Activated T-cell treated with anti-CD3 and anti-CD28 coated beads, Interleukin-2, amount 50 U/mL, for 4 hours (primary cell): ENCODE measurements at regions not wholly inside any gene's neighbourhood (a gene's known extent, or its start where the extent isn't known, plus 50 kb on each side); places are given as distances from the start of the nearest gene placed in this dataset.

Experiments used
- ATAC-seq, 2 donors: fragments of 200-7000 bp; cut with Tn5 transposase; one replicate each; pipeline ENCODE4 v1.10.0; 2021
- DNase-seq: peaks from one replicate; pipeline ENCODE4 v3.0.0-alpha.2; 2020
- H3K27me3 Mint-ChIP-seq: one replicate; pipeline ENCODE4 v1.8.0; 2021; ENCODE audit warnings: low read depth, mixed read lengths
- H3K36me3 Mint-ChIP-seq: one replicate; pipeline ENCODE4 v1.8.0; 2022; ENCODE audit warnings: mixed read lengths; ENCODE audit not compliant: insufficient read depth
- H3K4me1 Mint-ChIP-seq: one replicate; pipeline ENCODE4 v1.8.0; 2021; ENCODE audit warnings: low read depth, mixed read lengths
- H3K4me3 Mint-ChIP-seq: one replicate; pipeline ENCODE4 v1.8.0; 2021; ENCODE audit warnings: mild to moderate bottlenecking, moderate library complexity, mixed read lengths
- H3K9me3 Mint-ChIP-seq: one replicate; pipeline ENCODE4 v1.8.0; 2021; ENCODE audit warnings: mixed read lengths

GRCh38 chr19:13604902-13605586 is 98.8 kb upstream of the CACNA1A start:
- H3K4me3 Mint-ChIP-seq = no peak overlapping the region
- no peaks in the 10 kb centered on the region for H3K9me3 Mint-ChIP-seq
- ATAC-seq = no peak
- no peaks in the 10 kb centered on the region for H3K36me3 Mint-ChIP-seq
- peaks cover 3% of the 10 kb centered on the region for H3K4me1 Mint-ChIP-seq
- peaks cover 15% of the 10 kb centered on the region for H3K27me3 Mint-ChIP-seq
- no peak for DNase-seq

DNA sequence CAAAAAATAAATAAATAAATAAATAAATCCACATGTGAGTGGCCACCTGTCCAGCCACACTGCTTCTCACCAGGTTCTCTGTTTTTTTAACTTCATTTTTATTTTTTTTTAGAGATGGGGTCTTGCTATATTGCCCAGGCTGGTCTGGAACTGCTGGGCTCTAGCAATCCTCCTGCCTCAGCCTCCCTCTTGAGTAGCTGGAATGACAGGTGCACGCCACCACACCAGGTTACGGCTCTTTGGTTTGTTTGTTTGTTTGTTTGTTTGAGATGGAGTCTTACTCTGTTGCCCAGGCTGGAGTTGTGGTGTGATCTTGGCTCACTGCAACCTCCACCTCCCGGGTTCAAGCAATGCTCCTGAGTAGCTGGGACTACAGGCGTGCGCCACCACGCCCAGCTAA is 94.5 kb upstream of the CACNA1A start:
- peaks cover 4% of the 10 kb centered on the region for H3K4me1 Mint-ChIP-seq
- H3K36me3 Mint-ChIP-seq = no peaks in the 10 kb centered on the region
- no peak for ATAC-seq
- peaks cover 25% of the 10 kb centered on the region for H3K27me3 Mint-ChIP-seq
- H3K9me3 Mint-ChIP-seq = no peaks in the 10 kb centered on the region
- H3K4me3 Mint-ChIP-seq = no peak overlapping the region
- no peak for DNase-seq

DNA sequence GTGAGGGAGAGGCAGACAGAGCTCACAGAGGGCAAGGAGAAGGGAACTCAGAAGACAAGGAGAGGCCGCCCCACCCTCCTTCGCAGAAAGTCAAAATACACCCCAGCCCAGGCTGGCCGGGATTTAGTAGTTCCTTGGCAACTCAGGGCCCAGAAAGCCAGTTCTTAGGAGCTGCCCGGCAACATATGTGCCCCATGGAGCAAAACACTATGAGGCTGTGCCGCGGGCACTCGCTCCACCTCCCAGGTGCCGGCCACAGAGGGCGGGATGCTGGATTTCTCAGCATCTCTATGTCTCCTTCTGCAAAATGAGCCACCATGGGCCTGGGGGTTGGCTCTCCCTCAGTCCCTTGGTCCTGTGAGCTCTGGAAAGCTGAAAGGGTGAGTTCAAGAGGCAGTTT is 93.8 kb upstream of the CACNA1A start:
- Mint-ChIP-seq H3K9me3 (no peaks in the 10 kb centered on the region), H3K27me3 (peaks cover 27% of the 10 kb centered on the region), H3K36me3 (no peaks in the 10 kb centered on the region), H3K4me1 (peaks cover 4% of the 10 kb centered on the region), H3K4me3 (no peak overlapping the region)
- ATAC-seq = no peak
- no peak for DNase-seq

DNA sequence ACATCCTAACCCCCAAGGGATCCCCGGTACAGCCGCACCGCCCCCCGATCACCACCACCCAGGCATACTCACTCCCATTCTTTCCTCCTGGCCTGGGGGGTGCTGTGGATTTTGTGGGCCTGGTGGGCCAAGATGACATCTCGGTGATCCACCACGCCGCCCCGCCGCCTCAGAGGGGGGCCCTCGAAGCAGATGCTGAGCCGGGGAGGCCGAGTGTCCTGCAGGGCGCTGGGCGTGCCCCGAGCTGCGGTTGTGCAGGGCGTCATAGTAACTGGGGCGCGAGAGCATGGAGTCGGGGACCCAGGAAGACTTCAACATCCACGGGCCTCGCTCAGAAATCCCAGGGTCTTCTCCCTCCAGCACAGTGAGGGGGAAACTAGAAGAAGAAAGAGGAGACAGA is 93.4 kb upstream of the CACNA1A start:
- Mint-ChIP-seq H3K27me3 (peaks cover 27% of the 10 kb centered on the region), H3K36me3 (no peaks in the 10 kb centered on the region), H3K4me3 (no peak overlapping the region), H3K9me3 (no peaks in the 10 kb centered on the region), H3K4me1 (peaks cover 1% of the 10 kb centered on the region)
- DNase-seq (no peak), ATAC-seq (no peak)

GRCh38 chr19:13598098-13598497 is 91.8 kb upstream of the CACNA1A start:
- Mint-ChIP-seq H3K4me1 (peaks cover 1% of the 10 kb centered on the region), H3K9me3 (no peaks in the 10 kb centered on the region), H3K36me3 (no peaks in the 10 kb centered on the region), H3K27me3 (peaks cover 26% of the 10 kb centered on the region), H3K4me3 (no peak overlapping the region)
- DNase-seq (no peak), ATAC-seq (no peak)

DNA sequence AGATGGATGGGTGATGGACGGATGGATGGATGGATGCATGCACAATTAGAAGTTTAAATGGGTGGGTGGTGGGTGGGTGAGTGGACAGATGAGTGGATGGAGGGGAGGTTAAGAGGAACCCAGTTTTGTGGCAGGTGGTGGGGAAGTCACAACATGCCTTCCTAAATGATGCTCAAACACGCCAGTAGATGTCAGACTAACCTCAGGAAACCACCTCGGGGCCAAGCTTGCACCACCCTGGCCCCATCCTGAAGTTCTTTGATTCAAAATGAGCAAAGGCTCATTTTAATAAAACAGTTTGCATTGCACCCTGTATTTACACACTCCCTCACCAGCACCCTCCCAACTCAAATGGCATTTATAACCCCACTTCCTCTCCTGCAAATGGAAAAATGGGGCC is 91.4 kb upstream of the CACNA1A start:
- peak; percentile 82 to 83 for ATAC-seq
- peak; percentile 14 for DNase-seq
- peaks cover 1% of the 10 kb centered on the region for H3K4me1 Mint-ChIP-seq
- no peaks in the 10 kb centered on the region for H3K9me3 Mint-ChIP-seq
- no peaks in the 10 kb centered on the region for H3K36me3 Mint-ChIP-seq
- no peak overlapping the region for H3K4me3 Mint-ChIP-seq
- H3K27me3 Mint-ChIP-seq = peaks cover 26% of the 10 kb centered on the region

- no peak overlapping the region for H3K4me3 Mint-ChIP-seq
- H3K27me3 Mint-ChIP-seq = peaks cover 13% of the 10 kb centered on the region
- no peaks in the 10 kb centered on the region for H3K36me3 Mint-ChIP-seq
- H3K9me3 Mint-ChIP-seq = no peaks in the 10 kb centered on the region
- ATAC-seq (peak; percentile 98 to 100), DNase-seq (peak; percentile 81)
- H3K4me1 Mint-ChIP-seq = no peaks in the 10 kb centered on the region
Measured at GRCh38 chr19:13588957-13589833, 82.9 kb upstream of the CACNA1A start.

DNA sequence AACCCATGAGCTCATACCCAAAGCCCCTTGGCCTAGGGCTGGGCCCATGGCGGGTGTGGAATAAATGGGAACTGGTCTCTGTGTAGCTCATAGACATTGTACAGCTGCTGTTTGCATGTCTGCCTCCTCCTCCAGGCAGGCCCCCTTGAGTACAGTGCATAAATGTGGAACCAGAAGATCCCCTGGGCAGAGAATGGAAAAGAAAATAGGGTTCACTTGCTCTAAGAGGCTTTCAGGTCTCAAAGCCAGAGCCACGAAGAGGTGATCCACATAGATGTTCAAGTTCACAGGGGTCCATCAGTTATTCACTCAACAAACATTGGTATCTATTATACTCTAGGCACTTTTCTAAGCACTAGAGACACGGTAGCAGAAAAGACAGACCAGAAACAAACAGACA is 79.2 kb upstream of the CACNA1A start:
- Mint-ChIP-seq H3K27me3 (peaks cover 4% of the 10 kb centered on the region), H3K9me3 (no peaks in the 10 kb centered on the region), H3K36me3 (no peaks in the 10 kb centered on the region), H3K4me1 (no peaks in the 10 kb centered on the region), H3K4me3 (no peak overlapping the region)
- DNase-seq (no peak), ATAC-seq (no peak)

- Mint-ChIP-seq H3K36me3 (no peaks in the 10 kb centered on the region), H3K9me3 (no peaks in the 10 kb centered on the region), H3K4me1 (no peaks in the 10 kb centered on the region), H3K27me3 (peaks cover 4% of the 10 kb centered on the region), H3K4me3 (no peak overlapping the region)
- DNase-seq (no peak), ATAC-seq (no peak)
Measured at GRCh38 chr19:13583753-13584152, 77.5 kb upstream of the CACNA1A start.

DNA sequence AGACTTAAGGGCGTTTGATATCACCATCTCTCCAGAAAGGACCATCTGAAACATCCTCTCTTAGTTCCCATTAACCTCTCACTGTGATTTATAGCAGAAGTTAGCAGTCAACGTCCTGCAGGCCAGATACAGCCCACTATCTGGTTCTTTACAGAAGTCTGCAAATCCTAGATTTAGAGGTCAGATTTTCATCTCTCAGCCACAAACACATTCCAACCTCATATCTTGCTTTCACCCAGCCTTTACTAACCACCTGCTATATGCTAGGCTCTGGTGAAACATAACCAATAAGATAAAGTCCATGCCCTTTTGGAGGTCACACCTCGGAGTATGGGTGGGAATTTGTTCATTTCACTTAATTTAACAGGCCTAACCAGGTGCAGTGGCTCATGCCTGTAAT is 76.8 kb upstream of the CACNA1A start:
- no peak for DNase-seq
- Mint-ChIP-seq H3K27me3 (peaks cover 8% of the 10 kb centered on the region), H3K36me3 (no peaks in the 10 kb centered on the region), H3K9me3 (peaks cover 3% of the 10 kb centered on the region), H3K4me3 (no peak overlapping the region), H3K4me1 (no peaks in the 10 kb centered on the region)
- ATAC-seq = no peak

- peaks cover 12% of the 10 kb centered on the region for H3K27me3 Mint-ChIP-seq
- H3K4me1 Mint-ChIP-seq = no peaks in the 10 kb centered on the region
- no peak for DNase-seq
- H3K36me3 Mint-ChIP-seq = no peaks in the 10 kb centered on the region
- peaks cover 14% of the 10 kb centered on the region for H3K9me3 Mint-ChIP-seq
- no peak overlapping the region for H3K4me3 Mint-ChIP-seq
- ATAC-seq = no peak
Measured at GRCh38 chr19:13581576-13581975, 75.3 kb upstream of the CACNA1A start.

GRCh38 chr19:13579388-13580060 is 73.2 kb upstream of the CACNA1A start:
- peaks cover 14% of the 10 kb centered on the region for H3K27me3 Mint-ChIP-seq

DNA sequence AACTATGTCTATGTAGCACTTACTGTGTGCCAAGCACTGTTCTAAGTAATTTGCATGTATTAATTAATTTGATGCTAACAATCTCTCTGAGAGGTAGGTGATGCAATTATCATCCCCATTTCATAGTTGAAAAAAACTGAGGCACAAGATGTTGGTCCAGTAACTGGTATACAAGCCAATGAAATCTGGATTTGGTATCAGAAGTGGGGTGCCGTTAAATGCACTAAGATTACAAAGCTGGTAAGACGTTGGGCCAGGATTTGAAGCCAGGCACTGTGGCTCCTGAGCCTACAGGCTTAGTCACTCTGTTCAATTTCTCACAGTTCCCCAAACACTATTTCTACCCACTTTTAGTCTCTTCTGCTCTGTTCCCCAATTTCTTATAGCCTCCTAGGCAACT is 70.4 kb upstream of the CACNA1A start:
- Mint-ChIP-seq H3K36me3 (no peaks in the 10 kb centered on the region), H3K9me3 (peaks cover 21% of the 10 kb centered on the region), H3K4me1 (no peaks in the 10 kb centered on the region), H3K4me3 (no peak overlapping the region), H3K27me3 (peaks cover 18% of the 10 kb centered on the region)
- DNase-seq (no peak), ATAC-seq (no peak)

More at GRCh38 chr19:13579388-13580060, 73.2 kb upstream of the CACNA1A start:
- Mint-ChIP-seq H3K36me3 (no peaks in the 10 kb centered on the region), H3K9me3 (peaks cover 21% of the 10 kb centered on the region), H3K4me3 (no peak overlapping the region), H3K4me1 (no peaks in the 10 kb centered on the region)
- ATAC-seq (no peak), DNase-seq (no peak)

- ATAC-seq (no peak), DNase-seq (no peak)
- no peak overlapping the region for H3K4me3 Mint-ChIP-seq
- no peaks in the 10 kb centered on the region for H3K4me1 Mint-ChIP-seq
- peaks cover 21% of the 10 kb centered on the region for H3K9me3 Mint-ChIP-seq
- no peaks in the 10 kb centered on the region for H3K36me3 Mint-ChIP-seq
- peaks cover 25% of the 10 kb centered on the region for H3K27me3 Mint-ChIP-seq
Measured at GRCh38 chr19:13574933-13575332, 68.7 kb upstream of the CACNA1A start.
